ENCODE measurements at regions not wholly inside any gene's neighbourhood (a gene's known extent, or its start where the extent isn't known, plus 50 kb on each side); places are given as distances from the start of the nearest gene placed in this dataset.

- Mint-ChIP-seq H3K36me3 (ENCODE audit: low read depth, unreplicated experiment) (no peaks in the 10 kb centered on the region), H3K4me1 (ENCODE audit: unreplicated experiment) (no peaks in the 10 kb centered on the region), H3K9me3 (ENCODE audit: unreplicated experiment) (peaks cover 7% of the 10 kb centered on the region), H3K4me3 (ENCODE audit: unreplicated experiment) (no peak overlapping the region), H3K27ac (ENCODE audit: unreplicated experiment) (no peak overlapping the region), H3K27me3 (ENCODE audit: unreplicated experiment) (no peaks in the 10 kb centered on the region)
- DNase-seq (ENCODE audit: low spot score), result no peak
- TF ChIP-seq CTCF (IDR thresholded peaks at IDR 0.05; ENCODE audit: unreplicated experiment), result no peak
Observed at GRCh38 chr13:88303605-88304004, 632.4 kb downstream of the SLITRK5 start.

GRCh38 chr13:88314496-88314895 lies 643.3 kb downstream of the SLITRK5 start:
- Mint-ChIP-seq H3K4me3 (ENCODE audit: unreplicated experiment) (no peak overlapping the region), H3K36me3 (ENCODE audit: low read depth, unreplicated experiment) (no peaks in the 10 kb centered on the region), H3K9me3 (ENCODE audit: unreplicated experiment) (no peaks in the 10 kb centered on the region), H3K27me3 (ENCODE audit: unreplicated experiment) (no peaks in the 10 kb centered on the region), H3K4me1 (ENCODE audit: unreplicated experiment) (no peaks in the 10 kb centered on the region), H3K27ac (ENCODE audit: unreplicated experiment) (no peak overlapping the region)
- TF ChIP-seq CTCF (IDR thresholded peaks at IDR 0.05; ENCODE audit: unreplicated experiment), result no peak
- DNase-seq (ENCODE audit: low spot score), result no peak

- TF ChIP-seq CTCF (IDR thresholded peaks at IDR 0.05; ENCODE audit: unreplicated experiment), result no peak
- no peaks in the 10 kb centered on the region for H3K36me3 Mint-ChIP-seq (ENCODE audit: low read depth, unreplicated experiment)
- no peaks in the 10 kb centered on the region for H3K4me1 Mint-ChIP-seq (ENCODE audit: unreplicated experiment)
- DNase-seq (ENCODE audit: low spot score), result no peak
- H3K27ac Mint-ChIP-seq (ENCODE audit: unreplicated experiment), result no peak overlapping the region
- H3K4me3 Mint-ChIP-seq (ENCODE audit: unreplicated experiment), result no peak overlapping the region
- no peaks in the 10 kb centered on the region for H3K27me3 Mint-ChIP-seq (ENCODE audit: unreplicated experiment)
- H3K9me3 Mint-ChIP-seq (ENCODE audit: unreplicated experiment), result no peaks in the 10 kb centered on the region
Observed at GRCh38 chr13:88329066-88329465, 657.9 kb downstream of the SLITRK5 start.

- no peak overlapping the region for H3K4me3 Mint-ChIP-seq (ENCODE audit: unreplicated experiment)
- no peak overlapping the region for H3K27ac Mint-ChIP-seq (ENCODE audit: unreplicated experiment)
- DNase-seq (ENCODE audit: low spot score), result no peak
- H3K36me3 Mint-ChIP-seq (ENCODE audit: low read depth, unreplicated experiment), result no peaks in the 10 kb centered on the region
- no peaks in the 10 kb centered on the region for H3K4me1 Mint-ChIP-seq (ENCODE audit: unreplicated experiment)
- no peak for TF ChIP-seq CTCF (IDR thresholded peaks at IDR 0.05; ENCODE audit: unreplicated experiment)
- H3K27me3 Mint-ChIP-seq (ENCODE audit: unreplicated experiment), result no peaks in the 10 kb centered on the region
- H3K9me3 Mint-ChIP-seq (ENCODE audit: unreplicated experiment), result no peaks in the 10 kb centered on the region
Observed at GRCh38 chr13:88339271-88339741, 668.1 kb downstream of the SLITRK5 start.

- H3K27ac Mint-ChIP-seq (ENCODE audit: unreplicated experiment), result no peak overlapping the region
- no peak for DNase-seq (ENCODE audit: low spot score)
- no peaks in the 10 kb centered on the region for H3K36me3 Mint-ChIP-seq (ENCODE audit: low read depth, unreplicated experiment)
- no peak for TF ChIP-seq CTCF (IDR thresholded peaks at IDR 0.05; ENCODE audit: unreplicated experiment)
- H3K4me1 Mint-ChIP-seq (ENCODE audit: unreplicated experiment), result no peaks in the 10 kb centered on the region
- H3K9me3 Mint-ChIP-seq (ENCODE audit: unreplicated experiment), result no peaks in the 10 kb centered on the region
- no peak overlapping the region for H3K4me3 Mint-ChIP-seq (ENCODE audit: unreplicated experiment)
- no peaks in the 10 kb centered on the region for H3K27me3 Mint-ChIP-seq (ENCODE audit: unreplicated experiment)
Observed at GRCh38 chr13:88345171-88345847, 674.1 kb downstream of the SLITRK5 start.
